ENCODE measurements at regions not wholly inside any gene's neighbourhood (a gene's known extent, or its start where the extent isn't known, plus 50 kb on each side); places are given as distances from the start of the nearest gene placed in this dataset.

- Histone ChIP-seq H3K27me3 (no peaks in the 10 kb centered on the region), H3K36me3 (no peaks in the 10 kb centered on the region), H3K4me3 (ENCODE audit: low read depth, low read length) (no peak overlapping the region), H3K4me1 (no peaks in the 10 kb centered on the region), H3K9me3 (no peaks in the 10 kb centered on the region)
- no peak for TF ChIP-seq CTCF (IDR thresholded peaks at IDR 0.05; ENCODE audit: low read depth, low read length)
- DNase-seq = no peak
These were observed 1049.9 kb upstream of the TENM3 start for GRCh38 chr4:181193131-181193930.

GRCh38 chr4:181194096-181194495, 1049.1 kb upstream of the TENM3 start:
- no peak for DNase-seq
- TF ChIP-seq CTCF (IDR thresholded peaks at IDR 0.05; ENCODE audit: low read depth, low read length) = no peak
- no peaks in the 10 kb centered on the region for H3K27me3 ChIP-seq
- no peaks in the 10 kb centered on the region for H3K36me3 ChIP-seq
- no peaks in the 10 kb centered on the region for H3K4me1 ChIP-seq
- H3K4me3 ChIP-seq (ENCODE audit: low read depth, low read length) = no peak overlapping the region
- no peaks in the 10 kb centered on the region for H3K9me3 ChIP-seq

GRCh38 chr4:181200076-181200475, 1043.1 kb upstream of the TENM3 start:
- H3K36me3 ChIP-seq = no peaks in the 10 kb centered on the region
- no peak overlapping the region for H3K4me3 ChIP-seq (ENCODE audit: low read depth, low read length)
- H3K4me1 ChIP-seq = no peaks in the 10 kb centered on the region; the same call in 1 of the 2 replicates
- no peaks in the 10 kb centered on the region for H3K27me3 ChIP-seq
- no peak for DNase-seq
- H3K9me3 ChIP-seq = no peaks in the 10 kb centered on the region
- TF ChIP-seq CTCF (IDR thresholded peaks at IDR 0.05; ENCODE audit: low read depth, low read length) = no peak

GRCh38 chr4:181202240-181202639, 1041.0 kb upstream of the TENM3 start:
- Histone ChIP-seq H3K4me1 (no peaks in the 10 kb centered on the region; the same call in 1 of the 2 replicates), H3K36me3 (no peaks in the 10 kb centered on the region), H3K4me3 (ENCODE audit: low read depth, low read length) (no peak overlapping the region), H3K27me3 (no peaks in the 10 kb centered on the region), H3K9me3 (no peaks in the 10 kb centered on the region)
- TF ChIP-seq CTCF (IDR thresholded peaks at IDR 0.05; ENCODE audit: low read depth, low read length) = no peak
- DNase-seq = no peak

GRCh38 chr4:181204109-181204508, 1039.1 kb upstream of the TENM3 start:
- no peak for TF ChIP-seq CTCF (IDR thresholded peaks at IDR 0.05; ENCODE audit: low read depth, low read length)
- no peaks in the 10 kb centered on the region for H3K27me3 ChIP-seq
- H3K4me3 ChIP-seq (ENCODE audit: low read depth, low read length) = no peak overlapping the region
- no peaks in the 10 kb centered on the region; the same call in 1 of the 2 replicates for H3K4me1 ChIP-seq
- H3K9me3 ChIP-seq = no peaks in the 10 kb centered on the region
- H3K36me3 ChIP-seq = no peaks in the 10 kb centered on the region
- no peak for DNase-seq

GRCh38 chr4:181213551-181213950, 1029.7 kb upstream of the TENM3 start:
- no peak overlapping the region for H3K4me3 ChIP-seq (ENCODE audit: low read depth, low read length)
- no peaks in the 10 kb centered on the region; the same call in 1 of the 2 replicates for H3K9me3 ChIP-seq
- no peak for DNase-seq
- H3K4me1 ChIP-seq = no peaks in the 10 kb centered on the region
- TF ChIP-seq CTCF (IDR thresholded peaks at IDR 0.05; ENCODE audit: low read depth, low read length) = no peak
- no peaks in the 10 kb centered on the region for H3K36me3 ChIP-seq
- H3K27me3 ChIP-seq = no peaks in the 10 kb centered on the region
